Trophoblast cell (in vitro differentiated cells and primary cell): ENCODE measurements at regions not wholly inside any gene's neighbourhood (a gene's known extent, or its start where the extent isn't known, plus 50 kb on each side); places are given as distances from the start of the nearest gene placed in this dataset.

Source experiments
- DNase-seq, 2 donors: peaks; one replicate each; pipeline ENCODE4 v3.0.0-alpha.2; 2016
- H2AFZ ChIP-seq: 2 replicates; pipeline ENCODE4 v1.6.1; 2013; ENCODE audit warnings: low read length, moderate library complexity, mild to moderate bottlenecking; ENCODE audit not compliant: insufficient read depth, poor library complexity
- H2AK5ac ChIP-seq: 2 replicates; pipeline ENCODE4 v1.6.1; 2013; ENCODE audit warnings: mild to moderate bottlenecking, low read length
- H2BK120ac ChIP-seq: 2 replicates; pipeline ENCODE4 v1.6.1; 2013; ENCODE audit warnings: low read length, mild to moderate bottlenecking, moderate library complexity; ENCODE audit not compliant: insufficient read depth, poor library complexity
- H2BK12ac ChIP-seq: 2 replicates; pipeline ENCODE4 v1.6.1; 2013; ENCODE audit warnings: mild to moderate bottlenecking, low read length, moderate library complexity
- H2BK5ac ChIP-seq: 2 replicates; pipeline ENCODE4 v1.6.1; 2013; ENCODE audit warnings: low read length, low read depth, moderate library complexity, mild to moderate bottlenecking; ENCODE audit not compliant: poor library complexity
- H3K14ac ChIP-seq: 2 replicates; pipeline ENCODE4 v1.6.1; 2013; ENCODE audit warnings: mild to moderate bottlenecking, low read length
- H3K18ac ChIP-seq: 2 replicates; pipeline ENCODE4 v1.6.1; 2013; ENCODE audit warnings: mild to moderate bottlenecking, low read length
- H3K23ac ChIP-seq: 2 replicates; pipeline ENCODE4 v1.6.1; 2013; ENCODE audit warnings: low read length
- H3K27ac ChIP-seq: 2 replicates; pipeline ENCODE4 v1.5.1; 2013; ENCODE audit warnings: low read depth, mild to moderate bottlenecking, inconsistent platforms, low read length, moderate library complexity
- H3K27me3 ChIP-seq: 2 replicates; pipeline ENCODE4 v1.6.1; 2013; ENCODE audit warnings: inconsistent platforms, mild to moderate bottlenecking, low read length, moderate library complexity; ENCODE audit not compliant: insufficient read depth
- H3K36me3 ChIP-seq, 2 experiments: 1 replicate in 1 of 2; 2 replicates in 1 of 2; pipeline ENCODE4 v1.6.1; 2013; ENCODE audit warnings: low read length in 2 of 2, mild to moderate bottlenecking in 2 of 2, moderate library complexity in 1 of 2; ENCODE audit not compliant: insufficient read depth in 2 of 2, control insufficient read depth in 1 of 2
- H3K4ac ChIP-seq: 2 replicates; pipeline ENCODE4 v1.6.1; 2013; ENCODE audit warnings: low read depth, mild to moderate bottlenecking, low read length, moderate library complexity
- H3K4me1 ChIP-seq, 2 experiments: 1 replicate in 1 of 2; 2 replicates in 1 of 2; pipeline ENCODE4 v1.6.1; 2013; ENCODE audit warnings: low read length in 2 of 2, mild to moderate bottlenecking in 2 of 2, moderate library complexity in 1 of 2; ENCODE audit not compliant: insufficient read depth in 2 of 2, control insufficient read depth in 1 of 2
- H3K4me2 ChIP-seq: 2 replicates; pipeline ENCODE4 v1.6.1; 2013; ENCODE audit warnings: inconsistent platforms, mild to moderate bottlenecking, low read length, moderate library complexity
- H3K4me3 ChIP-seq: 2 replicates; pipeline ENCODE4 v1.5.1; 2013; ENCODE audit warnings: mild to moderate bottlenecking, low read depth, low read length, inconsistent platforms
- H3K79me1 ChIP-seq: one replicate; pipeline ENCODE4 v1.6.1; 2013; ENCODE audit warnings: low read length
- H3K79me2 ChIP-seq: 2 replicates; pipeline ENCODE4 v1.6.1; 2013; ENCODE audit warnings: low read length, mild to moderate bottlenecking; ENCODE audit not compliant: control insufficient read depth, insufficient read depth, poor library complexity
- H3K9ac ChIP-seq: 2 replicates; pipeline ENCODE4 v1.6.1; 2013; ENCODE audit warnings: mild to moderate bottlenecking, low read length
- H3K9me3 ChIP-seq: 2 replicates; pipeline ENCODE4 v1.6.1; 2013; ENCODE audit warnings: low read depth, mild to moderate bottlenecking, control low read depth, inconsistent platforms, low read length; ENCODE audit not compliant: insufficient read depth
- H4K12ac ChIP-seq: 2 replicates; pipeline ENCODE4 v1.6.1; 2013; ENCODE audit warnings: low read depth, mild to moderate bottlenecking, low read length, moderate library complexity
- H4K8ac ChIP-seq: 2 replicates; pipeline ENCODE4 v1.6.1; 2013; ENCODE audit warnings: low read depth, mild to moderate bottlenecking, low read length, moderate library complexity
- H4K91ac ChIP-seq: one replicate; pipeline ENCODE4 v1.6.1; 2013; ENCODE audit warnings: low read depth, mild to moderate bottlenecking, low read length, moderate library complexity
- WGBS: extraction: QIAGEN DNeasy Blood & Tissue Kit; methylation state at CpG from one replicate; pipeline ENCODE4 v1.1.7; 2013; ENCODE audit warnings: missing lambda C conversion rate; ENCODE audit not compliant: insufficient read length, insufficient coverage; ENCODE audit errors: extremely low coverage; 5-methylcytosine and 5-hydroxymethylcytosine counted together

DNA sequence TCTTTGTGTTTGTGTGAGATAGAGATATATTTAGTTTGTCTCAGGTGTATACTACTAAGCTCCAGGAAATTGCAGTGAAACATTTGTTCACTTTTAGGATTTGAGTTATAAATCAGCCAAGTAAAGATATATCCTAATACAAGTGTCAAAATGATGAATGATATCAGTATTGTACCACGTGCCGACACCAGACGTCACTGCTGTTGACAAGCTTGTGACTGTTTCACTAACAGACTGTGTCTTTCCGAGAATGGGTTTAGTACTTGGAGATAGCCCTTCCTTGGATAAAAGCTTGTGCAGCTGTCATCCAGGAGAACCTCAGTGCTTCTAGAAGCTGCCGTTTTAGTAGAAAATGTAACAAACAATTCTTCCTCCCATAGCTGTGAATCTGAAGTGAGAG lies 343.3 kb downstream of the FBXO8 start:
- Histone ChIP-seq H3K79me1 (no peaks in the 10 kb centered on the region), H3K4me1 (no peaks in the 10 kb centered on the region), H2BK5ac (no peak overlapping the region), H3K23ac (no peak overlapping the region), H3K36me3 (no peaks in the 10 kb centered on the region), H4K12ac (no peak overlapping the region), H2BK12ac (no peak overlapping the region), H3K27ac (no peak overlapping the region), H4K91ac (no peak overlapping the region), H2BK120ac (no peak overlapping the region), H3K18ac (no peak overlapping the region), H3K79me2 (no peaks in the 10 kb centered on the region), H3K4me3 (no peak overlapping the region), H3K14ac (no peak overlapping the region), H3K4me2 (no peak overlapping the region), H3K27me3 (no peaks in the 10 kb centered on the region), H4K8ac (no peak overlapping the region), H3K9ac (no peak overlapping the region), H2AFZ (no peak overlapping the region), H3K4ac (no peak overlapping the region), H2AK5ac (no peak overlapping the region), H3K9me3 (no peaks in the 10 kb centered on the region)
- WGBS: no CpG with 5 or more reads among the region's 5 CpGs
- no peak for DNase-seq

GRCh38 chr4:173937631-173938270 lies 345.7 kb downstream of the FBXO8 start:
- Histone ChIP-seq H3K36me3 (no peaks in the 10 kb centered on the region), H2BK12ac (no peak overlapping the region), H4K8ac (no peak overlapping the region), H3K4me1 (no peaks in the 10 kb centered on the region), H4K91ac (no peak overlapping the region), H3K14ac (no peak overlapping the region), H3K4ac (no peak overlapping the region), H3K79me1 (no peaks in the 10 kb centered on the region), H3K9ac (no peak overlapping the region), H3K18ac (no peak overlapping the region), H2AK5ac (no peak overlapping the region), H4K12ac (no peak overlapping the region), H3K4me2 (no peak overlapping the region), H2BK120ac (no peak overlapping the region), H3K9me3 (no peaks in the 10 kb centered on the region), H2BK5ac (no peak overlapping the region), H2AFZ (no peak overlapping the region), H3K27me3 (no peaks in the 10 kb centered on the region), H3K23ac (no peak overlapping the region), H3K27ac (no peak overlapping the region), H3K79me2 (no peaks in the 10 kb centered on the region), H3K4me3 (no peak overlapping the region)
- DNase-seq: no peak
- WGBS: no CpG with 5 or more reads among the region's 2 CpGs

GRCh38 chr4:173936861-173937260 lies 346.6 kb downstream of the FBXO8 start:
- H3K27ac ChIP-seq: no peak overlapping the region
- H3K36me3 ChIP-seq: no peaks in the 10 kb centered on the region

GRCh38 chr4:173935622-173936405 lies 347.7 kb downstream of the FBXO8 start:
- WGBS: no CpG with 5 or more reads among the region's 5 CpGs
- no peak overlapping the region for H3K27ac ChIP-seq
- no peaks in the 10 kb centered on the region for H3K27me3 ChIP-seq
- H3K4ac ChIP-seq: no peak overlapping the region
- H4K8ac ChIP-seq: no peak overlapping the region
- H2BK12ac ChIP-seq: no peak overlapping the region
- H4K12ac ChIP-seq: no peak overlapping the region
- no peak overlapping the region for H2BK5ac ChIP-seq
- H3K79me2 ChIP-seq: no peaks in the 10 kb centered on the region
- no peaks in the 10 kb centered on the region for H3K4me1 ChIP-seq
- no peak for DNase-seq
- H3K4me3 ChIP-seq: no peak overlapping the region
- no peak overlapping the region for H2BK120ac ChIP-seq
- H3K79me1 ChIP-seq: no peaks in the 10 kb centered on the region
- no peak overlapping the region for H3K4me2 ChIP-seq
- no peak overlapping the region for H4K91ac ChIP-seq
- no peak overlapping the region for H2AK5ac ChIP-seq
- no peak overlapping the region for H3K9ac ChIP-seq
- H3K9me3 ChIP-seq: no peaks in the 10 kb centered on the region
- no peak overlapping the region for H2AFZ ChIP-seq
- H3K23ac ChIP-seq: no peak overlapping the region
- no peak overlapping the region for H3K18ac ChIP-seq
- H3K36me3 ChIP-seq: no peaks in the 10 kb centered on the region
- H3K14ac ChIP-seq: no peak overlapping the region

More at GRCh38 chr4:173936861-173937260, 346.6 kb downstream of the FBXO8 start:
- Histone ChIP-seq H3K4me1 (no peaks in the 10 kb centered on the region), H3K27me3 (no peaks in the 10 kb centered on the region), H3K4me3 (no peak overlapping the region), H3K4me2 (no peak overlapping the region), H2AK5ac (no peak overlapping the region), H4K12ac (no peak overlapping the region), H3K18ac (no peak overlapping the region), H3K14ac (no peak overlapping the region), H3K9ac (peak overlapping the region; percentile 69), H3K79me2 (no peaks in the 10 kb centered on the region), H3K23ac (peak overlapping the region; percentile 94), H3K9me3 (no peaks in the 10 kb centered on the region), H2BK120ac (no peak overlapping the region), H2AFZ (no peak overlapping the region), H2BK5ac (no peak overlapping the region), H2BK12ac (no peak overlapping the region), H4K8ac (no peak overlapping the region), H3K4ac (no peak overlapping the region), H4K91ac (no peak overlapping the region), H3K79me1 (no peaks in the 10 kb centered on the region)
- no peak for DNase-seq
- WGBS: no CpG with 5 or more reads among the region's 1 CpG
